AG09309 (cell line): ENCODE measurements at regions not wholly inside any gene's neighbourhood (a gene's known extent, or its start where the extent isn't known, plus 50 kb on each side); places are given as distances from the start of the nearest gene placed in this dataset.
"Not testable (repeated sequence)": the region's sequence is repeated elsewhere in the genome, so short reads cannot be mapped to it uniquely, and the experiment has no call there.

Experiments used
- DNase-seq: peaks from one replicate; pipeline ENCODE4 v3.0.0-alpha.2; 2010; ENCODE audit warnings: low read depth
- H3K4me3 ChIP-seq: 2 replicates; pipeline ENCODE4 v1.5.1; 2011; ENCODE audit warnings: mild to moderate bottlenecking, low read depth, low read length, moderate library complexity; ENCODE audit not compliant: control insufficient read depth
- CTCF ChIP-seq: IDR thresholded peaks from 2 replicates; pipeline ENCODE4 v1.5.1; 2011; ENCODE audit warnings: mild to moderate bottlenecking, low read depth, low read length, inconsistent platforms; ENCODE audit not compliant: insufficient read depth, control insufficient read depth; ENCODE audit errors: missing control alignments

GRCh38 chr4:152054731-152055130 is 293.9 kb upstream of the GATB start:
- no peak for DNase-seq
- TF ChIP-seq CTCF = no peak

GRCh38 chr4:152052451-152053057 is 291.7 kb upstream of the GATB start:
- no peak for TF ChIP-seq CTCF
- DNase-seq = peak; percentile 61
- H3K4me3 ChIP-seq = no peak overlapping the region

More at GRCh38 chr4:152054731-152055130, 293.9 kb upstream of the GATB start:
- no peak overlapping the region for H3K4me3 ChIP-seq

GRCh38 chr4:152051332-152051731 is 290.5 kb upstream of the GATB start:
- not testable (repeated sequence) for DNase-seq, H3K4me3 ChIP-seq

GRCh38 chr4:152050106-152050505 is 289.3 kb upstream of the GATB start:
- H3K4me3 ChIP-seq = no peak overlapping the region
- TF ChIP-seq CTCF = no peak
- no peak for DNase-seq

GRCh38 chr4:152047451-152047850 is 286.6 kb upstream of the GATB start:
- TF ChIP-seq CTCF = no peak
- DNase-seq = no peak
- H3K4me3 ChIP-seq = no peak overlapping the region

GRCh38 chr4:152045807-152046571 is 285.2 kb upstream of the GATB start:
- H3K4me3 ChIP-seq = no peak overlapping the region
- DNase-seq = no peak
- peak; percentile 53 for TF ChIP-seq CTCF

GRCh38 chr4:152045449-152045806 is 284.6 kb upstream of the GATB start:
- no peak for DNase-seq
- no peak overlapping the region for H3K4me3 ChIP-seq
- TF ChIP-seq CTCF = no peak
